ENCODE measurements at regions not wholly inside any gene's neighbourhood (a gene's known extent, or its start where the extent isn't known, plus 50 kb on each side); places are given as distances from the start of the nearest gene placed in this dataset.

DNA sequence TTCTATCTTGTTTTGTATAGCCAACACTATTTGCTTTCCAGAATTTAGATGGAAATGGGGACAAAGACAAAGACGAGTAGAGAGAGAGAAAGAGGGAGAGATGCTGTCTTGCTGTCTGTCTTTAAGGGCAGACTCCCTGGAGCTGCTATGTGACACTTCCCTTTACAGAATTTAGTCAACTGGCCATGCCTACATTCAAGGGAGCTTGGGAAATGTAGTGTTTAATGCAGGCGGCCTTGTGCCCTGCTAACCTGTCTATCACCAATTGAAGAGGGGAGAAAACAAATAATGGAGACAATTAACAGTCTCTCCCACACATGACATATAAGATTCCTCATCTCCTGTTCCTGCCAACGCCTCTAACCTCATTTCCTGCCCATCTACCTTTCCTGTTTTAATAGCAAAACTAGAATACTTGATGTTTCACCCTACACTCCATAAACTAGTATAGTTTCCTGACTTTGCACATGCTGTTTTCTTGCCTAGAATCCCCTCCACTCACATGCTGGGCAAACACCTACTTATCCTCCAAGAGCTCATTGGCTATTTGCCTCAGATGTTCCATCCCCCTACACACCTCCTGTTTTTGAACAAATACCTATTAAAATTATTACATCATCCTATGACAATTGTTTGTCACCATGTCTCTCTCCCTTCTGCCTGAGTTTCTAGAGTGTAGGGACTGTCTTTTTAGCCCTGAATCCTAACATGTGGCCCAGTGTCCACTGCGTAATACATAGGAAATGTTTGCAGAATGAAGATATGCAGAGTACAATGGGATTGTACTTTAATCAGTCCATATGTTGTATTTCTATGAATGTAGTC, 117.2 kb downstream of the SLC25A24 start:
- no peak overlapping the region for H3K27ac ChIP-seq
- TF ChIP-seq POLR2AphosphoS5 (IDR thresholded peaks at IDR 0.05) (no peak), EP300 (IDR thresholded peaks at IDR 0.05) (no peak), POLR2A (IDR thresholded peaks at IDR 0.05) (no peak), CTCF (IDR thresholded peaks at IDR 0.05) (no peak)
- 36 to 49% methylated on average over 4 of the region's 4 CpGs for WGBS, 2 donors
- no peaks in the 10 kb centered on the region for H3K27me3 ChIP-seq
- H3K9me3 ChIP-seq = no peaks in the 10 kb centered on the region
- H3K4me3 ChIP-seq = no peak overlapping the region
- no peaks in the 10 kb centered on the region for H3K36me3 ChIP-seq
- H3K4me1 ChIP-seq = no peaks in the 10 kb centered on the region
- DNase-seq = no peak
- intact Hi-C loops (cut with DNase I) = no loop called here

DNA sequence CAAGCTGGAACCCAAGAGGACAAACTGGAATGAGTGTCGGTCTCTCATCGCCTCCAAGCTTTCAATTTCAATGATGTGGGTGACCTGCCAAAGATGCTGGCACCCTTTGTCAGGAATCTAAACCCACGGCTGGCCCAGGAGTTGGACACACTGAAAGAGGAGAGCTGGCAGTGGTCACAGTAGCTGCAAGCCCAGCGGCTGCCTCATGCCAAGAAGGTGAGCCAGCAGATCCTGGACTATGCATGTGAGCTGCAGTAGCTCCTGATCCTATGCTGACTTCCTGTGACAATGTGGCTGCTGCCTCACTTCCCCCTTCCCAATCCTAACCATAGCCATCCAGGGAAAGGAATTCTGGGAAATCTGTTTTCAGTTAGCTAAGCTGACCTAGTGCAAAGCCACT, 117.0 kb upstream of the VAV3 start:
- no peak for DNase-seq
- Histone ChIP-seq H3K27me3 (no peaks in the 10 kb centered on the region), H3K9me3 (no peaks in the 10 kb centered on the region), H3K36me3 (no peaks in the 10 kb centered on the region), H3K27ac (no peak overlapping the region), H3K4me1 (no peaks in the 10 kb centered on the region), H3K4me3 (no peak overlapping the region)
- WGBS, 2 donors = 92% methylated on average over 4 of the region's 4 CpGs
- intact Hi-C loops (cut with DNase I) = no loop called here
- TF ChIP-seq POLR2AphosphoS5 (IDR thresholded peaks at IDR 0.05) (no peak), POLR2A (IDR thresholded peaks at IDR 0.05) (no peak), CTCF (IDR thresholded peaks at IDR 0.05) (no peak), EP300 (IDR thresholded peaks at IDR 0.05) (no peak)

DNA sequence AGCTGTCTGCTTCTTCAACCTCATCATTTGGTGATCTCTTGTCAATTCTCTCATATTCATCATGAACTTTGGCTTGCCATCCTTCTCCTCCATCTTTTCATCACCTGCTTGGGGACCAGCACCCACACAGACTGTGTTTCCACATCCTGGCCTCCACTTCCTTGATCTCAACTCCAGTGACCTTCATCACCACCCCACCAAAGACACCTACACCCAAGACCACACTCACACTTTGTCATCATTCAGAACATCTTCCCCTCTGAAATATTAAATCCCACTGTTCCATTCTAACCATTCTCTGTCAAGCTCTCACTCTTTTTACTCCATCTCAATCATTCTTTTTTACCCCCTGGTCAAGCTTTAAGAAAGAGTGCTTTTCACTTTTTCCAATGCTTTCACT, 115.5 kb upstream of the VAV3 start:
- Histone ChIP-seq H3K9me3 (no peaks in the 10 kb centered on the region), H3K4me3 (no peak overlapping the region), H3K36me3 (no peaks in the 10 kb centered on the region), H3K4me1 (no peaks in the 10 kb centered on the region), H3K27me3 (no peaks in the 10 kb centered on the region), H3K27ac (no peak overlapping the region)
- intact Hi-C loops (cut with DNase I) = no loop called here
- no peak for TF ChIP-seq EP300 (IDR thresholded peaks at IDR 0.05)
- DNase-seq = no peak

GRCh38 chr1:108079440-108080025, 114.6 kb upstream of the VAV3 start:
- intact Hi-C loops (cut with DNase I) = no loop called here
- Histone ChIP-seq H3K4me1 (no peaks in the 10 kb centered on the region), H3K9me3 (no peaks in the 10 kb centered on the region), H3K27me3 (no peaks in the 10 kb centered on the region), H3K4me3 (no peak overlapping the region), H3K36me3 (no peaks in the 10 kb centered on the region), H3K27ac (no peak overlapping the region)
- WGBS, 2 donors = 25 to 49% methylated on average over 6 of the region's 6 CpGs
- no peak for DNase-seq
- TF ChIP-seq POLR2AphosphoS5 (IDR thresholded peaks at IDR 0.05) (no peak), CTCF (IDR thresholded peaks at IDR 0.05) (no peak), POLR2A (IDR thresholded peaks at IDR 0.05) (no peak), EP300 (IDR thresholded peaks at IDR 0.05) (no peak)

GRCh38 chr1:108077991-108078390, 113.0 kb upstream of the VAV3 start:
- no peak for DNase-seq
- intact Hi-C loops (cut with DNase I) = no loop called here
- Histone ChIP-seq H3K27ac (no peak overlapping the region), H3K4me1 (no peaks in the 10 kb centered on the region), H3K9me3 (no peaks in the 10 kb centered on the region), H3K27me3 (no peaks in the 10 kb centered on the region), H3K36me3 (no peaks in the 10 kb centered on the region), H3K4me3 (no peak overlapping the region)
- WGBS, 2 donors = 38 to 59% methylated on average over 2 of the region's 2 CpGs
- TF ChIP-seq POLR2A (IDR thresholded peaks at IDR 0.05) (no peak), CTCF (IDR thresholded peaks at IDR 0.05) (no peak), EP300 (IDR thresholded peaks at IDR 0.05) (no peak), POLR2AphosphoS5 (IDR thresholded peaks at IDR 0.05) (no peak)
